SKM-1 treated with dmso at 0.1 percent for 144 hours (cell line): ENCODE measurements at regions not wholly inside any gene's neighbourhood (a gene's known extent, or its start where the extent isn't known, plus 50 kb on each side); places are given as distances from the start of the nearest gene placed in this dataset.
"Not testable (repeated sequence)": the region's sequence is repeated elsewhere in the genome, so short reads cannot be mapped to it uniquely, and the experiment has no call there.

Experiments used
- DNase-seq: peaks from one replicate; lab custom pipeline; 2025; ENCODE audit not compliant: unreplicated experiment; lab: John Stamatoyannopoulos, UW

DNA sequence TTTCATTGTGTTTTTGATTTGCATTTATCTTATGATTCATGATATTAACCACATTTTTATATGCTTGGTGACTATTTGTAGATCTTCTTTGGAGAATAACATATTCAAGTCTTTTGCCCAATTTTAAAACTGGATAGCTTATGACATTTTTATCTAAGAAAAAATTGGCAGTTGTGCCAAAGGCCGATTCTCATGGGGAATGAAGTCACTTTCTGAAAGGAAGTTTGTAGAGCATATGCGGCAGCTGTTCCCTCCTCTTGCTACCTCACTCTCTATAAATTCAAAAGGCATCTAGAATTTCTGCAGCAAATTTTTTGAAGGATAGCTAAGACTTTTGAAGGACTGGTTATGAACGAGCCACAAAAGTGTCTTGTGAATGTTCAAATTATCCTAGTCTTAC, 2353.5 kb downstream of the ARAP2 start:
- no peak for DNase-seq

DNA sequence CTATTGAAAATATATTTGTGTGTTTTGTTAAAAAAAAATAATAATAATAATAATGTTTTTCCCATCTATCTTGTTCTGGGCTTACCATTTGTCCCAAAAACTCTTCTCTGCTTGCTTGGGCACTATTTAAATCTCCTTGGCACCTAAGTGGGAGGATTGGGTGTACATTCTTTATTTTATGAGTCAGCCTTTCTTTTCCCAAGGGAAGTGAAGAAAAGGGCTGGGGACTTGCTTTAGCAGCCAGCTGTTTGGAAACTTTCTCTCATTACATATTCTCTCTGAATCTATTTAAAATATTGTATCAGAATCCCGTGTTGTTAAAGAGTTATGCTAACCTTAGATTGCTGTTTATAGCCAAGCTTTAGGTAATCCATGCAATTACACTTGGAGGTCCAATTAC, 2332.4 kb downstream of the ARAP2 start:
- DNase-seq = no peak

DNA sequence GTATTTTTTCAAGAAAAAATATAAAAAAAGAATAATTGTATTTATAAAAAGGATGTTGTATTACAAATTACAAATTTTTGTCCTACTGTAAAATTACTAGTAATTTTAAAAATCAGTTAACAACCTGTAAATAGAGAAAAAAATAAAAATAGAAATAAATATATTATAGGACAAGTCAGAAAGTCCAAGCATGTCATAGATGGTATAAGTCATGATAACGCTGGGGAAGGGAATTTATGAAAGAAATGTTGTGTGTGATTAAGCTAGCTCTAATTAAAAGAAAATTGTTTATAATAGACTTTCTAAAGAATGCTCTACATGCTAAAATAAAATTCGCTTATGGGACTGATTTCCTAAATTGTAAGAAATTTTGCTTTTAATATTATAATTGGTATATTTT, 2329.9 kb downstream of the ARAP2 start:
- no peak for DNase-seq

DNA sequence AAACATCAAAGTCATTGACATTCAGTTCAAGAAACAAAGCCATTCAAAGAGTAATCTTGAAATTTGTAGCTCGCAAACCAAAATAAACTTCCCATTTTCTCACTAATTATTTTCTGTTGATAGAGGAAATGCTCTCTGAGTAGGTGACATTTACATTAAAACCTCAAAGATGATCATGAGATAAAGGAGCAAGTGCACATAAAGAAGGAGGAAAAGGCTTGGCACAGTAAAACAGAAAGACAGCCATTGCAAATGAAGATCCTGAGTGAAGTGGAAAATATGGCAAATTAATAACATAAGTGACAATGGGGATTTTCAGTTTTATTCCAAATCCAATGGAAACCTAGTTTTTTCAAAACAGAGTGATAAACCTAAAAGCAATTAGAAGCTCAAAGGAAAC, 2320.8 kb downstream of the ARAP2 start:
- no peak for DNase-seq

DNA sequence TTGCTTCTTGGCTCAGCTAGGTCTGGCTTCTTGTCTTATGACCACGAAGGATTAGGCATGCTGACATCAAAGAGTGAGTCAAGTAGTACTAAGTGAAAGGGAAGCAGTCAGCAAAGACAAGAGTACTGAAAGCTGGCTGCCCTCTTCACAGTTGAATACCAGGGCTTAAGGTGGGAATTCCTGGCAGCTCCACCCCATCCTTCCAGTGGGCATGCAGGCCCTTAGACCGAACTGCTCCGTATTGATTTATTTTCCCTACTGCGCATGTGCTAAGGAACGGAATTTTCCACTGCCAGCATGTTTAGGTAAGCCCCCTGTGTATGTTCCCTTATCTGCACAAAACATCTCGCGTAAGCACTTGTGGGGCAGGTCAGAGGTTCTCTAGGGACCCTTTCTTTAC, 2320.1 kb downstream of the ARAP2 start:
- DNase-seq = no peak

DNA sequence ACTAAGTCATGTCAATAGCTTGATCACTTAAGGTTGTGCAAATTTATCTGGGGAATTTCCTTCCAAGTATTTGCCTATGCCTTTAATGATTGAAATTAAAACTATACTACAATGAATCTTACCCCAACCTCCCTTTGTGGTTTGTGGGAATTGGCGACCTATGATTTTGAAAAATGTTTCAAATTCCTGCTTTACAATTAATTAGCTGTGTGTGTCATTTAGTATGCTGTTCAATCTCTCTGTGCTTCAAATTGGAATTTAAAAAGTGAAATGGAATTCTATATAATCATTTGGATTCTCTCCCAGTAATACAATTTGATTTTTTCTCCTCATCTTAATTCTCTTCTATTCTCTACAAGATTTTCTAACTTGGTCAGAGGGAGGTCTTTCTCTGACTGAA, 2319.5 kb downstream of the ARAP2 start:
- DNase-seq = no peak

DNA sequence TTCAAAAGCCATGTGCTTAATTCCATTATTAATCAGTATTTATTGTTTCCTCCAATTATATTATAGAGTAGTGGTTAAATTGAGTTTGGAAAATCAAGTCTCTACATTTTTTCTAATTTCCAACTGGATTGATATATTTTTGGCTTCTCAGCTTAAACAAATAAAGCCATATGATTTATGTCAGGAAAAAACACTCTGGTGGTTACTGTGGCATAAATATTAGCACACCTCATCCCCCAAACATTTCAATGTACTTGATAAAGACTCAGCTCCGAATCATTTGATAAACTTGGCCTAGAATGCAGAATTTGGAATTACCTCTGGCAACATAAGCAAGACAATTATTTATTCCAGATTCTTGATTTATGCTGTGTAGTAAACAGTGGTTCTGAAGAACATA, 2313.8 kb downstream of the ARAP2 start:
- DNase-seq = no peak

DNA sequence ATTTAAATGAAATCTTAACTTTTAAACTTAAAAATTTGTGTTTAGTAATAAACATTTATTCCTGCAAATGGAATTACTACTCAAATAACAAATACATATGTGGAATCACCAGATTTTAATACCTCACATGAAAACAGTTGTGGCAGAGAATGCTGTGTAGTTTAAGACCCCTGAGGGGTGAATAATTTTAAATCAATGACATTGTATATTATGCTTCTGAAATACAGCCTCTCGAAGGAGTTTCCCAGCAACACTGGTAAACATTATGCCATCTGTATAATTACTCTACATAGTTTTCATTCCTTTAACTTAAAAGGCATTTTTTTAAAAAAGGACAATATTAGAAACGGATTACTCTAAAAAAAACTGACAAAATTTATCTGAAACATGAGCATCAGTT, 2313.3 kb downstream of the ARAP2 start:
- no peak for DNase-seq

DNA sequence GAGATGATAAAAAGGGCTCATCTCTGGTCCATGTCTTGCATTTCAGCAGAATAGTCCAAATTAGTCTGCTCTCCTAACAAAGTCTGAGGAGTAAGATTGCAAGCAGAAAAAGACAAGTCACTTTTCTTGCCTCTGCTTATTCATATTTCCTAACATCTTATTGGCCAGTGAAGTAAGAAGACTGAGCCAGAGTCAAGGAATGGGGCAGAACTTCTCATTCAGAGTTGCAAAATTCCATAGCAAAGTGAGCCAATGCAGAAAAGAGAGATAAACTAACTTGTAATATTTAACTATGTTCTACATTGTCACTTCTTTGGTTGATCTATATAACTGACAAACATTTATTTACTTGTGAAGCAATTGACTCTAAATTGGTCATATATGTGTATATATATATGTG, 2304.0 kb downstream of the ARAP2 start:
- DNase-seq = no peak

DNA sequence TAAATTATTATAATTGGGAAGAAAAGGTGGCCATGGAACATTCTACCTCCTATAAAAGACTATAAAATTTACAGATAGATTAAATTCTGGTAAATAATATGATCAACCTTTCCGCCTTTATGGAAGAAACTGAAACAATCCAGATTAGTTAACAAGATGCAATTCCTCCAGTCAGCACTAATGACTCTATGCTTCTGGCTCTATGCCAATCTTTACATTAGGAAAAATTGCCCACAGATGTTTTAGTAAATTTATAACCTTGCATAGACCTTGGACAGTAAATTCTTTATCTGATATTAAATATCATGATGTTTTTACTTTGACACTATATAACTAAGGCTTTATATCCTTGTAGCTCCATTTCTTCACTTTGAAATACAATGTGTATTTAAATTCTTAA, 2302.5 kb downstream of the ARAP2 start:
- DNase-seq = no peak

DNA sequence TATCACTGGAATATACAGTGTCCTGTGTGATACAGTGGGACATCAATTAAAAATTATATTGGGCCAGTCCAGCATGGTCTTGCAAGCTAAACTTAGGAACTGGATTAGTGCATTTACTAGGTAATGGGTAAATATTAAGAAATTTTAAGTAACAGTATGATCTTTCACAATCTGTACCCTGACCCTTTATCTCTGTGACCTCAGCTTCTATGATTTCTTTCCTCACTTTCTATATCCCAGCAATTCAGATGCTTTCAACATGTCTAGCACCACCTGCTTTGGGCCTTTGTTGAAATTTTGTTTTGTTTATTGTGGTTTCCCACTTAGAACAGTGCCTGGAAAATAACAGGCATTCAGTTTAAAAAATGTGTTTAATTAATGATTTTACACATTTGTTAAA, 2295.4 kb downstream of the ARAP2 start:
- DNase-seq = no peak

DNA sequence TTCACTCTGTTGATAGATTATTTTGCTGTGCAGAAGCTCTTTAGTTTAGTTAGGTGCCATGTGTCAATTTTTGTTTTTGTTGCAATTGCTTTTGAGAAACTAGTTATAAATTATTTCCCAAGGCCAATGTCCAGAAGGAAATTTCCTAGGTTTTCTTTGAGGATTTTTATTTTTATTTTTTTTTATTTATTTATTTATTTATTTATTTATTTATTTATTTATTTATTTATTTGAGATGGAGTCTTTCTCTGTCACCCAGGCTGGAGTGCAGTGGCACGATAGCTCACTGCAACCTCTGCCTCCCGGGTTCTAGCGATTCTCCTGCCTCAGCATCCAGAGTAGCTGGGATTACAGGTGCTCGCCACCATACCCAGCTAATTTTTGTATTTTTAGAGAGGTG, 2290.5 kb downstream of the ARAP2 start:
- not testable (repeated sequence) for DNase-seq

DNA sequence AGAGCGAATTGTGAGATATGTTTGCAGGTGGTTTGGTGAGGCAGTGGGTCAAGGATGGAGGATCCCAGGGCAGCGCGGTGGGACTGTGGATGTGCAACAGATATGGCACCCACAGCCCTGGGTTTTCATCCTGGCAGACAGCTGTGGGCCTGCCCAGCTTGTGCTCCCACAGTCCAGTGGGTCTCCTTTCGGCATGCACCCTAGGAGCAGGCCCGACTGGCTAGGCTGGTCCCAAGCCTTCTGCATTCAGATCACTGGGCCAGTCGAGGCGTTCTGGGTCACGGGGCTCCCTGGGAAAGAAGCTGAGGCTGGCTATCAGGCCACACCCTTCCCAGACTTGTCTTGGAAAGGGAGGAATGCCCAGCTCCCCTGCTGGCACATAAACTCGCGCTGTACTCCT, 2289.6 kb downstream of the ARAP2 start:
- no peak for DNase-seq

DNA sequence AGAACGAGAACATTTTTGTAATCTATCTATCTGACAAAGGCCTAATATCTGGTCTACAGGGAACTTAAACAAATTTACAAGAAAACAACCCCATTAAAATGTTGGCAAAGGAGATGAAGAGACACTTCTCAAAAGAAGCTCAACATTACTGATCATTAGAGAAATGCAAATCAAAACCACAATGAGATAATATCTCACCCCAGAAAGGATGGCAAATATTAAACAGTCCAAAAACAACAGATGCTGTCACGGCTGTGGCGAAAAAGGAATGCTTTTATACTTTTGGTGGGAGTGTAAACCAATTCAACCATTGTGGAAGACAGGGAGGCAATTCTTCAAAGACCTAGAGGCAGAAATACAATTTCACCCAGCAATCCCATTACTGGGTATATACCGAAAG, 2284.8 kb downstream of the ARAP2 start:
- no peak for DNase-seq

DNA sequence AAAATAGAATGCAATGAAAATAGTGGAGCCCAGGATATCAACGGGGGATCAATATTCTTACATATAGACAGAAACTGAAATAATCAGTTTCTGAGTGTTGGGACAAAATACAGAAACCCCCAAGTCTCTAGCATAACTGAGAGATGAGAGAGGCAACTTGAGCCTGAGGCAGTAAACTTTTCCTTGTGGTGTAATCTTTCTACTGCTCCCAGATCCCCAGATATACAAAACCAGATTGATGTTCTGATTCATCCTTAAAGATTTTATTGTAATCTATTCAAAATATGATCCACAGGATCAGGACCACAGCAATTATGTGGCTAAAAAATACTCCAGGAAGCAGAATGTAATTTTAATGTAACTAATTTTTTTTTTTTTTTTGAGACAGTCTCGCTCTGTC, 2282.6 kb downstream of the ARAP2 start:
- DNase-seq = no peak

DNA sequence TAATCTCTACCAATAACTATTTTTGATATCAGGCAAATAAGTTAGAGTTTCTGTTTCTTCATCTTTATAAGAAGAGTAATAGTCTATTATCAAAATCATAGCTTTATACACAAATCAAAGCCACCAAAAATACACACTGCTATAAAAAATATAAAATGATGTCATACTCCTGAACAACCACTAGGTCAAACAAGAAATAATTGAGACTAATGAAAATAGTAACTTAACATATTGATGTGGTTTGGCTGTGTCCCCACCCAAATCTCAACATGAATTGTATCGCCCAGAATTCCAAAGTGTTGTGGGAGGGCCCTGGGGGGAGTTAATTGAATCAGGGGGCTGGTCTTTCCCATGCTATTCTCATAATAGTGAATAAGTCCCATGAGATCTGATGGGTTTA, 2277.5 kb downstream of the ARAP2 start:
- DNase-seq = no peak

DNA sequence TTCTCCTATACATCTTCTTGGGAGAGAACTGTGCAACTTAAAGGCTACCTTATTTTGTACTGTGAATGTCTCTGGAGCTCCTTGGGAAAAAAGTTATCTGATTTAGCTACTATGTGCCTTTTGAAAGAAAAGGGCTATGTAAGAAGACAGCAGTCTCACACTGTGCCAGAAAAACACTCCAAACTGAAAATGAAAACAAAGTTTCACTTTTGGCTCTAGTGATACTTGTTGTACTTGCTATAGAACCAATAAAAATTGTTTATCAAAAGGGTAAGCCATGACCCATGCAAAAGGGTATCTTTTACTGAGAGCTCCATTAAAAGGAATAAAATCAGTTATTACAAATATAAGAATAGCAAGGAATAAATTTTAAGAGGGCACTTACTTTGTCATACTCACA, 2270.0 kb downstream of the ARAP2 start:
- no peak for DNase-seq

DNA sequence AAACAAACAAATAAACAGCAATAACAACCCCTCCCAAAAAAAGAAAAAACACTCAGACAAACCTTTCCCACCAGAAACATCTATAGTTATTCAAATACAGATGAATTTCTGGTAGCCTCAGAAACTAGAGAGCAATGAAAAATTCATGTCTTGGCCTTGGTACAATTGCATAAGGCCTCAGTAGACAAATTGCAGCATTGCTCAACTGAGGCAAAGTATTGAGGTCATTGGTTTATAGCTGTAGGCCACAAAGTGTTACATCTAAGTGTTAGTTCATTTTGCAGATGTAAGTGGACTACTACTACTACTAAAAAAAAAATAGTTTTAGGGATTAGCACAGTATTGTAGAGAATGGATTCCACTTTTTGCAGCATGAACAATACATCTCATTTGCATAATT, 2268.3 kb downstream of the ARAP2 start:
- DNase-seq = no peak

DNA sequence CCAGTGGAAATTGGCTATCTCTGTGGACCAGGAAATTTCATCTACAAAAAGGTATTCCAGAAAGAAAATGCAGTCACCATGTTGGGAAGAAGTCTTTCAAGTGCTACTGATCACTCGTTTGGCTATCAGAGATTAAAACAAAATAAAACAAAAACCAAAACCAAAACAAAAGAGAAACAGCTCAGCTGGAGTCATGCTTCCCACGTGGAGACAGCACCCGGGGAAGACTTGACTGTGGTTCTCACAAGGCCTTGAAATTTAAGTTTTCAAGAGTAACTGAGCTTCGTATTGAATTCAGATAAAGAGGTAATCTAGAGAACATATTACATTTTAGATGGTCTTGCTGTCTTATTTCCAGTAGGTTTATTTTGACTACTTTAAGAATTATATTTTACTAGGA, 2264.5 kb downstream of the ARAP2 start:
- DNase-seq = not testable (repeated sequence)

DNA sequence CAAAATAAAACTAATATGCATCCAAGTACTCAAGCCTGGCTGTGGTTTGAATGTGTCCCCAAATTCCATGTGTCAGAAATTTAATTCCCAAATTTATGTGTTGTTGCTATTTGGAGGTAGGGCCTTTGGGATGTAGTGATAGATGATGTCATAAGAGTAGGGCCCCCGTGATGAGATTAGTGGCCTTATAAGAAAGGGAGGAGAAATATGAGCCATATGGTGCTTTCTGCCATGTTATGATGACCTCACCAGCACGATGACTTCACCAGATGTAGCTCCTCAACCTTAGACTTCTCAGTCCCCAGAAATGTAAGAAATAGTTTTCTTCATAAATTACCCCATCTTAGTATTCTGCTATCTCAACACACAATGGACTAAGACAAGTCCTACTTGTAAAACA, 2264.0 kb downstream of the ARAP2 start:
- DNase-seq = no peak

DNA sequence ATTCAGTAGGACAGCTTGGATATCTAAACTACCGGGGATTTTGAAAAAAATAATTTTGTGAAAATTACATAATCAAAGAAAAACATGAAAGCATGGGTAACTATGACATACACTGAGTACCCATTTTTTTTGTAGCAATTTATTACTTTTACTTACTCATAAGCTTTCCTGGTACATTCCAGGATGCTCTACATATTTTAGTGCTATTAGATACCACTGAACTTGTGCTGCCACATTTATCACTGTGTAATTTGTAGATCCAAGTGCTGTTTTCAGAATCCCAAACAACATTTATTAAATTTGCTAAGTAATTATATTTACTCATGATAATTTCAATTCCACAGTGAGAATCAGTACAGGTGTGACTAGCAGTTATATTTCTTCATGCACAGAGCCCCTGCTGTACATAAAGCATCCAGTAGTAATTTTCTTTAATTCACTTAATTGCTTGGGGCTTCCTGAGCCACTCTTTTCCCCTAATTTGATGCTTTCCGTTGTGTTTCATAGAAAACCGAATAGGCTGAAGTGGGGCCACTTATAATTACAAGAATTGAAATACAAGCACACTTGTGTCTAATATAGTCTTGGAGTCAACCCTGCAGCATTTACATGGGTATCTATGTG, 2254.4 kb downstream of the ARAP2 start:
- DNase-seq = no peak

DNA sequence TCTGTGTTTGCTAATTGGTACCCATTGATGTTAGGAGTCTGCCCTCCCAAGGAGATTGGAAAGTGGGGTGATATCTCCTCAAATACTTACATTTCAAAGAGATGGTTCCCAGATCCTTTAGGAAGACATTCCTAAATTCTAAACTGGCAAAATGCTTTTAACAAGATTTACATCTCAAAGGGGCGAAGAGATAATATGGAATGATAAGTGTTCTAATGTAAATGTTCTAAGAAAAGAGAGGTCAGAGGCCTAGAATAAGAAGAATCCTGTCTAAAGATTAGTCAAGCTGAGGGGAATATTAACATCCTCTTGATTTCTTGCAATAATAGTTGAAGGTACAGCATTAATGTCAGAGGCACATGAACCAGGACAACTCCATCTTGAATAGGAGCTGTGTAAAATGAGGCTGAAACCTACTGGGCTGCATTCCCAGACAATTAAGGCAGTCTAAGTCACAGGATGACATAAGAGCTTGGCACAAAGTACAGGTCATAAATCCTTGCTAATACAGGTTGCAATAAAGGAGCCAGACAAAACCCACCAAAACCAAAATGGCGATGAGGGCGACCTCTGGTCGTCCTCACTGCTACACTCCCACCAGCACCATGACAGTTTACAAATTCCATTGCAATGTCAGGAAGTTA, 2248.1 kb downstream of the ARAP2 start:
- no peak for DNase-seq

DNA sequence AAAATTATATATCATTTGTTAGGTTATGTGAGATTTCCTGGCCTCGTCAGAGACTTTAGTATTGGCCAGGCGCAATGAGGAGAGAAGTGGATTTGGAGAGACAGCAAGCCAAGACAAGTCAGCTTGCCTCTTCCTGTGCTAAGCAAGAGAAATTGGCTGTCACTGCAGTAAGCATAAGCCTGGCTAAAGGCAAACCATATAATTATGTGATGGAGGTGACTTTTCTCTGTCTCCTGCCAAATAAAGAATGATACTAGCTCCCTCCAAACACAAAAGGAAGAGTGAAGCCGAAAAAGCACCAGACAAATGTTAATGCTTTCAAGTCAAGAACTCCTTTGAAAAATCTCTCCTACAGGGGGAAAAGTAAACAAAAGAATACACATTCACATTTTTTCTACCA, 2246.0 kb downstream of the ARAP2 start:
- DNase-seq = no peak
